CD14-positive monocyte (primary cell): ENCODE measurements at regions not wholly inside any gene's neighbourhood (a gene's known extent, or its start where the extent isn't known, plus 50 kb on each side); places are given as distances from the start of the nearest gene placed in this dataset.
A peak's percentile ranks its signal among the peaks of the same experiment; 100 is the strongest.

ENCODE experiments used
- DNase-seq, 3 donors: peaks; one replicate each; pipeline ENCODE4 v3.0.0-alpha.2; 2011 to 2022
- H2AFZ ChIP-seq: 2 replicates; pipeline ENCODE4 v1.6.0; 2012; ENCODE audit warnings: mild to moderate bottlenecking, low read depth, low read length, inconsistent platforms; ENCODE audit not compliant: insufficient read depth, poor library complexity, severe bottlenecking
- H3K27ac ChIP-seq, 2 donors: 1 replicate in 1 of 2; 2 replicates in 1 of 2; pipeline ENCODE4 v1.5.1; 2012 to 2013; ENCODE audit warnings: low read length in 2 of 2, control low read depth in 1 of 2, inconsistent platforms in 1 of 2, low read depth in 1 of 2, mild to moderate bottlenecking in 1 of 2
- H3K27me3 ChIP-seq, 2 donors: one replicate each; pipeline versions ENCODE4 v1.6.0 to v1.6.1; 2011 to 2013; ENCODE audit warnings: low read length in 2 of 2; ENCODE audit not compliant: control insufficient read depth in 2 of 2, insufficient read depth in 2 of 2
- H3K36me3 ChIP-seq, 2 donors: replicated peaks in 1 of 2; 1 replicate in 1 of 2; 2 replicates in 1 of 2; pipeline versions ENCODE4 v1.5.1 to v1.6.1; 2012 to 2013; ENCODE audit warnings: low read length in 2 of 2, control low read depth in 1 of 2, inconsistent platforms in 1 of 2, mild to moderate bottlenecking in 1 of 2; ENCODE audit not compliant: insufficient read depth in 2 of 2, control insufficient read depth in 1 of 2
- H3K4me1 ChIP-seq, 2 donors: 1 replicate in 1 of 2; 2 replicates in 1 of 2; pipeline versions ENCODE4 v1.5.1 to v1.6.1; 2012 to 2013; ENCODE audit warnings: low read length in 2 of 2, control low read depth in 1 of 2, inconsistent platforms in 1 of 2, mild to moderate bottlenecking in 1 of 2, moderate library complexity in 1 of 2; ENCODE audit not compliant: insufficient read depth in 2 of 2, control insufficient read depth in 1 of 2
- H3K4me2 ChIP-seq: replicated peaks from 2 replicates; pipeline ENCODE3; 2012; ENCODE audit warnings: low read length, moderate library complexity, mild to moderate bottlenecking; ENCODE audit not compliant: poor library complexity, severe bottlenecking; ENCODE audit errors: extremely low read depth
- H3K4me3 ChIP-seq, 3 experiments: fragments of 200-600 bp in 1 of 3; sonication (generic) in 1 of 3; replicated peaks in 1 of 3; 1 replicate in 2 of 3; 2 replicates in 1 of 3; pipeline ENCODE4 v1.5.1; 2011 to 2013; ENCODE audit warnings: low read length in 3 of 3, mild to moderate bottlenecking in 3 of 3, control low read depth in 2 of 3, low read depth in 2 of 3, inconsistent platforms in 1 of 3, moderate library complexity in 1 of 3
- H3K79me2 ChIP-seq: 2 replicates; pipeline ENCODE4 v1.6.0; 2012; ENCODE audit warnings: mild to moderate bottlenecking, control low read depth, inconsistent platforms, low read length, moderate library complexity; ENCODE audit not compliant: insufficient read depth
- H3K9ac ChIP-seq: 2 replicates; pipeline ENCODE4 v1.6.0; 2017; ENCODE audit warnings: low read length, mild to moderate bottlenecking; ENCODE audit not compliant: insufficient read depth, poor library complexity, severe bottlenecking
- H3K9me3 ChIP-seq, 2 donors: replicated peaks in 1 of 2; 1 replicate in 1 of 2; 2 replicates in 1 of 2; pipeline versions ENCODE4 v1.5.1 to v1.6.1; 2012 to 2013; ENCODE audit warnings: low read length in 2 of 2, control low read depth in 1 of 2; ENCODE audit not compliant: control insufficient read depth in 1 of 2, insufficient read depth in 1 of 2
- H4K20me1 ChIP-seq: 2 replicates; pipeline ENCODE4 v1.6.0; 2012; ENCODE audit warnings: mild to moderate bottlenecking, low read length, control low read depth, moderate library complexity; ENCODE audit not compliant: insufficient read depth
- H3K27ac Mint-ChIP-seq, 7 donors: one replicate each; pipeline ENCODE4 v1.8.0; 2020; ENCODE audit warnings: mild to moderate bottlenecking in 7 of 7, mixed read lengths in 7 of 7, moderate library complexity in 6 of 7, inconsistent platforms in 2 of 7
- H3K27me3 Mint-ChIP-seq, 3 donors: one replicate each; pipeline ENCODE4 v1.8.0; 2021 to 2022; ENCODE audit warnings: low read depth in 3 of 3, mild to moderate bottlenecking in 3 of 3, mixed read lengths in 3 of 3, moderate library complexity in 3 of 3, inconsistent platforms in 1 of 3
- H3K36me3 Mint-ChIP-seq, 2 donors: one replicate each; pipeline ENCODE4 v1.8.0; 2020; ENCODE audit warnings: mixed read lengths in 2 of 2, inconsistent platforms in 1 of 2, mild to moderate bottlenecking in 1 of 2
- H3K4me1 Mint-ChIP-seq: one replicate; pipeline ENCODE4 v1.8.0; 2020; ENCODE audit warnings: mild to moderate bottlenecking, mixed read lengths
- H3K4me3 Mint-ChIP-seq, 2 donors: one replicate each; pipeline ENCODE4 v1.8.0; 2020; ENCODE audit warnings: mild to moderate bottlenecking in 2 of 2, mixed read lengths in 2 of 2, moderate library complexity in 1 of 2
- H3K9me3 Mint-ChIP-seq, 7 donors: one replicate each; pipeline ENCODE4 v1.8.0; 2020 to 2022; ENCODE audit warnings: mixed read lengths in 7 of 7, mild to moderate bottlenecking in 6 of 7, moderate library complexity in 6 of 7, inconsistent platforms in 2 of 7
- CTCF ChIP-seq: fragments of 200-600 bp; IDR thresholded peaks from one replicate; pipeline ENCODE4 v1.8.0; 2022; ENCODE audit warnings: antibody characterized with exemption, mild to moderate bottlenecking
- WGBS: methylation state at CpG from one replicate; pipeline ENCODE4 v1.1.5; 2013; ENCODE audit warnings: missing lambda C conversion rate; ENCODE audit not compliant: insufficient coverage; 5-methylcytosine and 5-hydroxymethylcytosine counted together
- intact Hi-C, 2 donors: fragments of 100-400 bp; cut with micrococcal nuclease; formaldehyde crosslinking; loops; one replicate each; pipeline versions ENCODE4 v1.15.0 to v1.15.1; 2023

- intact Hi-C loops, result no loop called here
- no peaks in the 10 kb centered on the region for H3K4me1 ChIP-seq
- H3K27ac ChIP-seq, result no peak overlapping the region
- Mint-ChIP-seq H3K4me3 (no peak overlapping the region), H3K27ac (no peak overlapping the region), H3K9me3 (peaks cover 0 to 6% (median 4%) of the 10 kb centered on the region in 7 donors), H3K27me3 (peaks cover 2 to 7% (median 4%) of the 10 kb centered on the region in 3 donors), H3K4me1 (no peaks in the 10 kb centered on the region), H3K36me3 (no peaks in the 10 kb centered on the region)
- H3K79me2 ChIP-seq, result no peaks in the 10 kb centered on the region
- no peak overlapping the region for H2AFZ ChIP-seq
- TF ChIP-seq CTCF, result no peak
- no peak for DNase-seq
- H3K9ac ChIP-seq, result no peak overlapping the region
- H3K27me3 ChIP-seq, result no peaks in the 10 kb centered on the region
- no peak overlapping the region for H3K4me2 ChIP-seq
- no peaks in the 10 kb centered on the region for H3K36me3 ChIP-seq
- no peak overlapping the region for H3K4me3 ChIP-seq
- H4K20me1 ChIP-seq, result no peaks in the 10 kb centered on the region
- WGBS, result 100% methylated on average over 1 of the region's 7 CpGs
- H3K9me3 ChIP-seq, result peaks cover 0 to 11% of the 10 kb centered on the region in 2 donors
Measured at GRCh38 chr2:15834381-15835031, 105.8 kb upstream of the MYCN start.

GRCh38 chr2:15835991-15836688, 104.2 kb upstream of the MYCN start:
- no peak for DNase-seq
- no peak overlapping the region for H3K4me2 ChIP-seq
- H2AFZ ChIP-seq, result no peak overlapping the region
- H3K27me3 Mint-ChIP-seq, result peaks cover 2 to 11% (median 4%) of the 10 kb centered on the region in 3 donors
- no peak overlapping the region for H3K4me3 Mint-ChIP-seq
- no peak overlapping the region for H3K9ac ChIP-seq
- no peak overlapping the region for H3K4me3 ChIP-seq
- H3K9me3 Mint-ChIP-seq, result peaks cover 0 to 6% (median 4%) of the 10 kb centered on the region in 7 donors
- intact Hi-C loops, result no loop called here
- no peaks in the 10 kb centered on the region for H3K36me3 Mint-ChIP-seq
- H3K36me3 ChIP-seq, result no peaks in the 10 kb centered on the region
- H4K20me1 ChIP-seq, result no peaks in the 10 kb centered on the region
- H3K27ac ChIP-seq, result no peak overlapping the region
- no peaks in the 10 kb centered on the region for H3K4me1 ChIP-seq
- no peaks in the 10 kb centered on the region for H3K4me1 Mint-ChIP-seq
- 91% methylated on average over 3 of the region's 9 CpGs for WGBS
- H3K27ac Mint-ChIP-seq, result peak overlapping the region in 1 of 7 donors; percentile 21
- TF ChIP-seq CTCF, result no peak
- H3K27me3 ChIP-seq, result no peaks in the 10 kb centered on the region
- no peaks in the 10 kb centered on the region for H3K79me2 ChIP-seq
- H3K9me3 ChIP-seq, result peaks cover 0 to 11% of the 10 kb centered on the region in 2 donors
